HG03175 (cell line): ENCODE measurements at regions not wholly inside any gene's neighbourhood (a gene's known extent, or its start where the extent isn't known, plus 50 kb on each side); places are given as distances from the start of the nearest gene placed in this dataset.
A peak's percentile ranks its signal among the peaks of the same experiment; 100 is the strongest.
"Not testable (repeated sequence)": the region's sequence is repeated elsewhere in the genome, so short reads cannot be mapped to it uniquely, and the experiment has no call there.

Experiments used
- ATAC-seq: cut with Tn5 transposase; IDR thresholded peaks from one replicate; pipeline ENCODE4 v1.9.1; 2021; ENCODE audit warnings: mild to moderate bottlenecking, moderate library complexity; ENCODE audit not compliant: unreplicated experiment

DNA sequence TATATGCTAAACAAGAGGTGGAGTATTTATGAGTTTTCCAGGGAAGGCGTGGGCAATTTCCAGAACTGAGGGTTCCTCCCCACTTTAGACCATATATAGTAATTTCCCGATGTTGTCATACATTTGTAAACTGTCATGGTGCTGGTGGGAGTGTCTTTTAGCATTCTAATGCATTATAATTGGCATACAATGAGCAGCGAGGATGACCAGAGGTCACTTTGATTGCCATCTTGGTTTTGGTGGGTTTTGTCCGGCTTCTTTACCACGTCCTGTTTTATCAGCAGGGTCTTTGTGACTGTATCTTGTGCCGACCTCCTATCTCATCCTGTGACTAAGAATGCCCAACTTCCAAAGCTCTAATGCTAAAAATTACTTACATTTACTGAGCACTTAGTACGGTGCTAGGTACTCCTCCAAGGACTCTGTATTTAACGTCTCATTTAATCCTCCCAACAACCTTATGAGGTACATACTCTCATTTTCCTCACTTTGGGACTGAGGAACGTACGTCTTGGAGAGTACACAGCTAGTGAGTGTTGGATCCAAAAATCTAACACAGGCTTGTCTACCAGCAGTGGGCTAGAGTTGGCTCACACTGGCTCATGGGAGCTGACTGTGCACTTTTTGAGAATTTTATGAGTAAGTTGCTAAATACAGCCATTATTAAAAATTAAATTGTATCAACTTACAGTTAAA lies 144.8 kb upstream of the NEBL start:
- no peak for ATAC-seq

- no peak for ATAC-seq
Observed at GRCh38 chr10:21039721-21040120, 142.6 kb upstream of the NEBL start.

DNA sequence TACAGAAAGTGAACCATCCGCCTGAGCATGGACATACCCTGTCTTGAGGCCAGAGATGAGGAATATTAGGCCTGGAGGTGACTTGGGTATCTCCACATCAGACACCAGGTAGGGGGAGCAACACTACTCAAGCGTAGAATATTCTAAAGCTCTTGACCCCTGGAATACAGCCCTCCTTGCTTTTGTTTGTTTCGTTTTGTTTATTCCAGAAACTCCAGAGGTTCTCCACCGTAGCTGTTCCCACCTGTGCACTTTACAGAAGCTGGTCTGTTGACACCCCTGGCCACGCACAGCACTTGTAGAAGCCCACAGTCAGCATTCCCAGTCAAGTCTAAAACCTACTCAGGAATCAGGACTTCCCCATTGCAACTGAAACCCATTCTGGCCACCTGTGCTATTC lies 139.6 kb upstream of the NEBL start:
- ATAC-seq, result no peak

DNA sequence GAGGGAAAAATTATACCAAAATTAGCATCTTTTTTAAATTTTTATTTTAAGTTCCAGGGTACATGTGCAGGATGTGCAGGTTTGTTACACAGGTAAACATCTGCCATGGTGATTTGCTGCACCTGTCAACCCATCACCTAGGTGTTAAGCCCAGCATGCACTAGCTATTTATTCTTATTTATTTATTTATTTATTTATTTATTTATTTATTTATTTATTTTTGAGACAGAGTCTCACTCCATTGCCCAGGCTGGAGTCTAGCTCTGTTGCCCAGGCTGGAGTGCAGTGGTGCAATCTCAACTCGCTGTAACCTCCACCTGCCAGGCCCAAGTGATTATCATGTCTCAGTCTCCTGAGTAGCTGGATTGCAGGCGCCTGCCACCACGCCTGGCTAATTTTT lies 137.7 kb upstream of the NEBL start:
- ATAC-seq, result not testable (repeated sequence)

DNA sequence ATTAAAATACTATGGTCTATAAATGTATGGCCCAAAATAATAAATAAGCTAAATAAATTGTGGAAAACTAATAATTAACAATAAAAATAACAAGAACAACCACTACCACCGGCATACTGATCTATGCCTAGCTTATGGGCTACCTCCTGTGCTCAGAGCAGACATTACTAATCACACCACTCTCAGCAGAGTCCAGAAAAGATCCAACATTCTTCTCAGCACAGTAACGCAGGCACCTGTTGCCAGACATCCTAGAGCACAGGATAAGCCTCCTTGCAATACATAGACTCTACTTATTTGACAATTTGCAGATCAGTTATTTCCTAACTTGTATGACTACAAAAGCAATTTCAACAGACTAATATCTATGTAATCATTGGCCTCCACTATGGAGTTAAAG lies 137.1 kb upstream of the NEBL start:
- ATAC-seq, result no peak

GRCh38 chr10:21032587-21033319 lies 135.6 kb upstream of the NEBL start:
- ATAC-seq, result no peak

- no peak for ATAC-seq
Observed at GRCh38 chr10:21031232-21031795, 134.2 kb upstream of the NEBL start.

DNA sequence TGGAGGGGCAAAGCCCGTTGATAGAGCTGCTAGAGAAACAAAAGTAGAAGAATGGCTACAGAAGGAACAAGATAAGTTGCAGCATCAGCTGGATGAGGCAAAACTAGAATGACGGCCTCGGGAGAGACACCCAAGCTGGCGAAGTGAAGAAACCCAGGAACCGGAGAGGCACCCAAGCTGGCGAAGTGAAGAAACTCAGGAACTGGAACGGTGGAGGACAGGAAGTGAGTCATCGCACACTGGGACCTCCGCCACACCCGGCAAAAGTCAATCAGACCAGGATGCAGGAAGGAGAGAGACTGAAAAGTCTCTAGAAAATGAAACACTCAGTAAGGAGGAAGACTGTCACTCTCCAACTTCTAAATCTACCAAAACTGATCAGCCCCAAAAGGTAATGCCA lies 133.0 kb upstream of the NEBL start:
- no peak for ATAC-seq

DNA sequence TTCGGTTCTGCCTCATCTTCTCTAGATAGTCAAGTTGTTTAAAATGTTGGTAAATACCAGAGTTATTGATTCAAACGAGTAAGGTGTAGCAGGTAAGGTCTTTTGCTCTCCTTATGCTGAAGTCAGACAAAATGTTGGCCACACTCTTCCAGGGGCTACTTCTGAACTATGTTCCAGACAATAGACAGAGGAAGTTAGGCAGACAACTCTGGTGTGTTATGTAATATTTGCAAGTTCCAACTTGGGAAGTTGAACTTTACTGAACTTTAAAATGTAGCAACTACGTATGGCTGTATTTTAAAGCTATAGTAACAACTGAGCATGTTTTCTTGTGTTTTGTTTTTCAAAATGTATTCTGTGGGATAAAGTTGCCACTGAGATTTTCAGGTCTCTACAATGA lies 125.7 kb upstream of the NEBL start:
- ATAC-seq, result no peak

DNA sequence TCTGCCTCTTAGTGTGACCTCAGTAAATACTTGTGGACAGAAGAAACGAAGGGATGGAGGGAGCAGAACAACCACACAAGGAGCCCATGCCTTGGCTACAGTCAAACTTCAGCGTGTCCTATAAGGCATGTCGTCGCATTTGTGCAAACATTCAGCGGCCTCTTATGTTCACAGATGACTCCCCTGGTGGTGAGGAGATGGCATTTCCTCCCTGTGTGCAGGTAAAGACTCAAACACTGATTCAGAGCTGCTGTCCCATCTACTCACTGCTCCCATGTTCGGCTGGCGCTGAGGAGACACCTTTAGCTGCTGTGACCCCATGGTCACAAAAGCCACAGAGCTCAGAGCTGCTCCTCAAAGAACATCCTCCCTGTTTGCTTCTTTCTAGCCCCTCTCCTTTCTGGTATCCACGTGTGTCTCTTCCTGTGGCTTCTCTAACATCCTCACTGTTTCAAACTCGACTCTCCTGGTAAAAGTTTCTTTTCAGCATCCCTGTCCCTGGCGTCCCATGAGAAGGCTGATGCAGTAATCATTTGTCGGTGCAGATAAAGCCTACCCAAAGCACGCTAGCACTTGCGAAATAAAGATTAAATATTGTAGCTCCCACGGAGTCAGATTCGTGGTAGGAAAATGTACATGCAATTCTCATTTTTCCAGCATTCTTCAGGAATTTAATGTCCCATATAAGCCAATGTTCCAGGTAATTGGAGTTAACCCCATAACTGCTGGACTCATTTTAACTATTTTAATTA lies 124.9 kb upstream of the NEBL start:
- no peak for ATAC-seq

- ATAC-seq, result no peak
Observed at GRCh38 chr10:21021231-21021630, 124.1 kb upstream of the NEBL start.

DNA sequence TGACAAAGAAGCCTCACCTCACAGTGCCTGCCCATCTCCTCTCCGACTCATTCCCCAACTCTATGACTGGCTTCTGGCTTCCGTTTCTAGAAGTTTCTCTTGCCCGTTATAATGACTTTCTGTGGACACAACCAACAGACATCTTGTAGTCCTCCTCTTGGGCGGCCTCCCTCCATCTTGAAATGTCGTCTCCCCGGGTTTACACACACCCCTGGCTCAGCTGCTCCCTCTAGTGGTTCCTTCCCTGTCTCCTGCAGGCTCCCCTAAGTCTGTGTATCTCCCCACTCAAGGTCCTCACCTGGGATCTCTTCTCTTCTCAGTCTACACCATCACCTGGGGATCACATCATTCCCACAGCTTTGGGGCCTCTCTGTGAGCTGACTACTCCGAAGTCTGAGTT lies 123.4 kb upstream of the NEBL start:
- ATAC-seq, result peak; percentile 88

DNA sequence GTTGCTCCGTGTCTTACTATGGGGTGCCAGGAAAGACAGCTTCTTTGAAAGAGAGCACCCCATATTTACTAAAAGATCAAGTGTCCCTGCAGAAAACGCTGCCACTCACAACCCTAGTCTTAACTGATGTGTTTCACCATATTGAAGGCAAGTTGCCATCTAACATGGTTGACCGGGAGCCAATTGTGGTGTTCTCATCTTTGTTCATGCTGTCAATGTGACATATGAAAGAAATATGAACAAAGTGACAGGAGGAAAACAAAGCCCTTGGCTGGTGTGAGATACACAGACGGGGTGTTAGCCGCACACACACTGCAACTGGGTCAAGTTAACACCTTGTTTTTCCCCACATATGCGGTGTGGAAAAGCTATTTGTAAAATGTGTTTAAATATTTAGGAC lies 122.3 kb upstream of the NEBL start:
- ATAC-seq, result no peak

GRCh38 chr10:21015851-21016250 lies 118.7 kb upstream of the NEBL start:
- ATAC-seq, result no peak

GRCh38 chr10:21014141-21014540 lies 117.0 kb upstream of the NEBL start:
- no peak for ATAC-seq

DNA sequence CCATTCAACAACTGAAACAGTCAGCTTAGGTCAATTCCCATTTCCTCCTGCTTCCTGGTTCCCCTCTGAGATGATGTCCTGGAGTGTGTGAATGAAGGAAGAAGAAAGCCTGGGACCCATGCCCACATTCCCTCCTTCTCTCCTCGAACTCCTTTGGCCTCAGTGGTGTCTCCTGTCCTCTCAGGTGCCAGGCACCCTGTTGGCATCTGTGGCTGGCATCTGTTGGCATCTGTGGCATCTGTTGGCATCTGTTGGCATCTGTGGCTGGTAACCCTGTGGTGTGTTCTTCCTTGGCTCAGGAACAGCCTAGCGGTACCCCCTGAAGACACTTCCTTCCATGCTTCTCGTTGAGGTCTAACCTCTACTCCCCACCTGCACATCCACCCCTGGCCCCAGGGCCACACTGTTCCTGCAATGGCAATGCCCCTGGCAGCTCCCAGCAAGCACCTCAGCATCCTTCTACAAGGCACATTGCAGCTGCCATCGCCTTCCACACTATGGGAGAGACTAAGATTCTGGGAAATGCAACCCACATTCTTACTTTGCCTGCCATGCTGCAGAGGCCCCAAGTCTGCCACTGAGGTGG lies 114.4 kb upstream of the NEBL start:
- ATAC-seq, result no peak

DNA sequence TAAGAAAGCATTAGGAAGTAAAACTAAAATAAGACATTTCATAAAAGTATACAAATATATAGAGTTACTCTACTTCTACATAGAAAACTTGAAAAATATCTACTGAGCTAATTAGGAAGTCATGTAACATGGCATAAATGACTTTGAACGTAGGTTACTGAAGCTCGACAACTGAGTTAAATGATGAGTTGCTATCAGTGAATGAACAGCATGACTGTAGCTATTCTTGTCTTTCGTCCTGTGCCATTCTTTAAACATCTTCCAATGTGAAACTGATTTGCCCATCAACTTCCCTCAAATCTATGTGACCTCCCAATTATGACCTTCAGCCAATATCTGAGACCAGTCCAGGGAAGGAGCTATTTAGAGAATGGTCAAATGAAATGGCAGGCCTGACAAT lies 113.5 kb upstream of the NEBL start:
- no peak for ATAC-seq

DNA sequence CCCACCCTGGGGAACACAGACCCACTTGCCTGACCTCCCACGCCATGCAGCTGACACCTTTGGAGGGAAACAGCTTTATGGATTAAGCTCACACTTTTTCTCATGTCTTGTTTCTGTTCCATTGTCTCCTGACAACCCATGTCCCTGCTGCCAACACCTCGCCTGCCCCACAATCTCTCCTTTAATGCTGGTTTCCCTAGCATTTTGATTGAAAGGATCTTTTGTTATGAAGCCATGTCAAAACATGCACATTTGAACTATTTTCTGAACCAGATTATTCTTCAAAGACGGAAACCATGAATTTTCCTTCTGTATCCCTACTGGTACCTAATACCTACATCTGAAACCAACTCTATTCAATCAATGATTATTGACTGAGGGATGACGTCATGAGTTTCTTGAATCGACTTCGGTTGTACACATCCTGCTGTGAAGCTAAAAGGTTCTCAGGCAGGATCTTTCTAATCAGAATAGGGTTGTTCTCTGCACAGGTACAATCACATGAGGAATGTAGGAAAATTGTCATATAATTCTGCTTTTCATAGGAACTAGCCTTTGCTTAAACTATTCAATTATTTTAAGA lies 106.2 kb upstream of the NEBL start:
- no peak for ATAC-seq

GRCh38 chr10:21002091-21002878 lies 105.2 kb upstream of the NEBL start:
- ATAC-seq, result no peak

DNA sequence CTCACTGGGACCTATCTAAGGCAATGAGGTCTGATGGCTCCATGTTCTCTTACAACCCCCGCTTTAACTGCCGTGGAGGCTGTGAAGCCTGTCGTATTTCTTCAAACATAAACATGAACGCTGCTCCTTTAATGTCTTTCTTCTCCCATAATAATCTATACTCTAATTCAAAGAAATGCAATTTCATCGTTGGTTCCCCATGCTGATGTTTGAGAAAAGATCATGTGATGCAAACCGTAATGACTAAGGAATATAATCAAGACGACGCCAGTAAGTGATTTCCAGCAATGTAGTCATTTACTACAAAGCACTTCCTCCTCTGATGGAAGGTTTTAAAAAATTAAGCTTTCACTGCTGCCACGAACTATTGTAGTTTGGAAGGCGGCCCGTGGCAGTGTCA lies 102.6 kb upstream of the NEBL start:
- ATAC-seq, result no peak
